ENCODE measurements at regions not wholly inside any gene's neighbourhood (a gene's known extent, or its start where the extent isn't known, plus 50 kb on each side); places are given as distances from the start of the nearest gene placed in this dataset.

DNA sequence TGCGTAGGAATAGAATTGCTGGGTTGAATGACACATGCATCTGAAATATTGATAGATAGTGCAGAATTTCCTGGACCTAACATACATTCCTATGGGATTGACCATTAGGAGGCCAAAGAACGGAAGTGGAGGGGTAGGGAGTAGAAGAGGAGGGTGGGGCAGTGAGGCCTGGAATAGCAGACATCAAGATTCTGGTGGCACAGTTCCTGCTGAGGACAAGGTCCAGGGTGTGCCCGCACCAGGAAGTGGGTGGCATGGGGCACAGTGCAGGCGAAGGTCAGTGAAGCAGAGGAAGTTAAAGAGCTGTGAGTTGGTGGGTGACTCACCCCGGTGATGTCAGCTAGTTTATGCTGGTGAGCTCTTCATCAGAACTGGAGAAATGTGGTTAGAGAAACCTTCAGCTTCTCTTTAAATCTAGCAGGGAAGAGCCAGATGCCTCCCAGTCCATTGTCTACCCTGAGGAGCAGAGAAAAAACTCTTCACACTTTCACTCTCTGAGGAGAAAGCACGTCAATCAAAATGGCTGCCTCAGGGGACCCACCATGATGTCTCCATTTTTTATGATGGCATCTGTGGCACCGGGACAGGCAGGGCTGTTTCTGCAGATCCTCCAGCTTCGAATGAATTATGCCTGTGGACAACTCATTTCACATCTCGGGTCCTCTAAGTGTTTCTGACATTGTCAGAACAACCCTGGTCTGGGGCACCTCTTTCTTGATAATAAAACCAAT is 55.9 kb upstream of the CTLA4 start:
- POLR2A ChIA-PET (ENCODE audit: partially characterized antibody), result no interaction called here
- H4K91ac ChIP-seq (replicated peaks; ENCODE audit: insufficient read length, low read length), result no peak overlapping the region
- H3K79me1 ChIP-seq (ENCODE audit: low read depth, low read length), result no peaks in the 10 kb centered on the region
- FAIRE-seq, result no peak
- H3K23me2 ChIP-seq (ENCODE audit: low read depth, low read length), result no peaks in the 10 kb centered on the region
- no peak for TF ChIP-seq SP2 (IDR thresholded peaks at IDR 0.05; ENCODE audit: low read length)
- no peaks in the 10 kb centered on the region for H3K27me3 ChIP-seq (replicated peaks in 1 of 4; ENCODE audit: control insufficient read depth in 3 of 4, extremely low read depth in 1 of 4, insufficient read depth in 3 of 4, low read length in 3 of 4)
- no peak overlapping the region for H4K8ac ChIP-seq (ENCODE audit: extremely low read depth, insufficient read depth, low read length)
- no peak overlapping the region for H3K14ac ChIP-seq (ENCODE audit: insufficient read length)
- CTCF ChIA-PET (ENCODE audit: partially characterized antibody), result interaction anchor here (0.7 to 2.2 kb wide), 3 partner anchors 30 to 327 kb away, joined by 3 to 7 read pairs (median 6); no protein-coding TSS in a partner anchor
- H3K27ac ChIP-seq (ENCODE audit: low read depth, low read length), result no peak overlapping the region
- no peak overlapping the region for H3K23ac ChIP-seq (ENCODE audit: insufficient read length)
- H3K4me1 ChIP-seq (replicated peaks in 1 of 4; ENCODE audit: control insufficient read depth in 3 of 4, insufficient read depth in 4 of 4, low read length in 3 of 4), result no peaks in the 10 kb centered on the region
- no peak for DNase-seq (ENCODE audit: low read depth in 1 of 2, low spot score in 2 of 2)
- 85% methylated on average over 9 of the region's 9 CpGs; no CpG with 5 or more reads in 1 of the 2 experiments for WGBS, 2 experiments (ENCODE audit: extremely low coverage in 1 of 2, insufficient coverage in 1 of 2, insufficient read length in 1 of 2, insufficient replicate concordance in 2 of 2, low coverage in 1 of 2, low lambda C conversion rate in 2 of 2, missing lambda C conversion rate in 1 of 2)
- H2BK12ac ChIP-seq (ENCODE audit: low read depth, low read length), result no peak overlapping the region
- no peak overlapping the region for H3K18ac ChIP-seq (ENCODE audit: extremely low read depth, low read length)
- no peak overlapping the region for H3K9ac ChIP-seq (replicated peaks in 1 of 4; ENCODE audit: extremely low read depth in 1 of 4, low read depth in 3 of 4, low read length in 3 of 4)
- H3K9me3 ChIP-seq (ENCODE audit: insufficient read depth in 2 of 2, low read depth in 1 of 2, low read length in 1 of 2), result no peaks in the 10 kb centered on the region
- H3K36me3 ChIP-seq (ENCODE audit: control insufficient read depth in 2 of 4, insufficient read depth in 4 of 4, low read length in 3 of 4), result no peaks in the 10 kb centered on the region
- H3K4ac ChIP-seq (replicated peaks; ENCODE audit: insufficient read length, low read depth, low read length), result no peak overlapping the region
- no peak overlapping the region for H2BK15ac ChIP-seq (ENCODE audit: low read length)
- no peak overlapping the region for H4K5ac ChIP-seq (ENCODE audit: insufficient read length, low read depth, low read length)
- H2AK5ac ChIP-seq (ENCODE audit: low read depth, low read length), result no peak overlapping the region
- no peaks in the 10 kb centered on the region for H4K20me1 ChIP-seq (replicated peaks in 1 of 2; ENCODE audit: control insufficient read depth in 1 of 2, insufficient read depth in 2 of 2, low read length in 2 of 2)
- H3K4me2 ChIP-seq (ENCODE audit: insufficient read depth in 1 of 2, low read depth in 2 of 2, low read length in 2 of 2), result no peak overlapping the region
- no peak overlapping the region for H3K4me3 ChIP-seq (ENCODE audit: extremely low read depth in 1 of 4, insufficient read depth in 2 of 4, low read depth in 3 of 4, low read length in 4 of 4)
- no peak overlapping the region for H2AFZ ChIP-seq (ENCODE audit: low read length)
- no peak overlapping the region for H2BK20ac ChIP-seq (ENCODE audit: low read length)
- no peak overlapping the region for H3K56ac ChIP-seq (replicated peaks; ENCODE audit: insufficient read length, low read depth, low read length)
- no peak overlapping the region for H2BK5ac ChIP-seq (ENCODE audit: low read depth, low read length)
- no peaks in the 10 kb centered on the region for H3K79me2 ChIP-seq (ENCODE audit: control insufficient read depth in 1 of 2, insufficient read depth in 2 of 2, low read length in 2 of 2)
- H2BK120ac ChIP-seq (replicated peaks; ENCODE audit: low read depth, low read length), result no peak overlapping the region

Data from H1 (cell line).